ENCODE measurements at regions not wholly inside any gene's neighbourhood (a gene's known extent, or its start where the extent isn't known, plus 50 kb on each side); places are given as distances from the start of the nearest gene placed in this dataset.

DNA sequence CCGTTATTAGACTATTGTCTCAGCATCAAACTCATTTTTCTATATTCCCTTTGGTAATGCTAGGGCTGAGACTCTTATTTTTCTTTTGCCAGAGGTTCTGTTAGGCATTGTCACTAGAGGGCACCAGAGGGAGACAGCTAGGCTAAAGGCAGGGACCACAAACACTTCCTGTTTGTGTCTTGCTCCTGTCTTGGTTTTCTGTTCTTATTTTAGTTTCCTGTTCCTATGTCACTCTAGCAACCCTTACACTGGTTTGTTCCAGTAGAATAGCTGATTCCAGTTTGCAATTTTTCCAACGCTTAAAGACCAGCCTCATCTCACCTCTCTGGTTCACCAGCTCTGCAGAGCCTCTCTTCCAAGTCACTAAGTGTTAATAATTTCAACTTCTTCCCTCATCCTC, 772.0 kb downstream of the DIAPH3 start:
- TF ChIP-seq, protein P1, sequence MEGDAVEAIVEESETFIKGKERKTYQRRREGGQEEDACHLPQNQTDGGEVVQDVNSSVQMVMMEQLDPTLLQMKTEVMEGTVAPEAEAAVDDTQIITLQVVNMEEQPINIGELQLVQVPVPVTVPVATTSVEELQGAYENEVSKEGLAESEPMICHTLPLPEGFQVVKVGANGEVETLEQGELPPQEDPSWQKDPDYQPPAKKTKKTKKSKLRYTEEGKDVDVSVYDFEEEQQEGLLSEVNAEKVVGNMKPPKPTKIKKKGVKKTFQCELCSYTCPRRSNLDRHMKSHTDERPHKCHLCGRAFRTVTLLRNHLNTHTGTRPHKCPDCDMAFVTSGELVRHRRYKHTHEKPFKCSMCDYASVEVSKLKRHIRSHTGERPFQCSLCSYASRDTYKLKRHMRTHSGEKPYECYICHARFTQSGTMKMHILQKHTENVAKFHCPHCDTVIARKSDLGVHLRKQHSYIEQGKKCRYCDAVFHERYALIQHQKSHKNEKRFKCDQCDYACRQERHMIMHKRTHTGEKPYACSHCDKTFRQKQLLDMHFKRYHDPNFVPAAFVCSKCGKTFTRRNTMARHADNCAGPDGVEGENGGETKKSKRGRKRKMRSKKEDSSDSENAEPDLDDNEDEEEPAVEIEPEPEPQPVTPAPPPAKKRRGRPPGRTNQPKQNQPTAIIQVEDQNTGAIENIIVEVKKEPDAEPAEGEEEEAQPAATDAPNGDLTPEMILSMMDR (IDR thresholded peaks at IDR 0.05) = peak; percentile 79 to 93 (median 90)
- TF ChIP-seq POLR2A (IDR thresholded peaks at IDR 0.05) = no peak
